SW480 (cell line): ENCODE measurements at regions not wholly inside any gene's neighbourhood (a gene's known extent, or its start where the extent isn't known, plus 50 kb on each side); places are given as distances from the start of the nearest gene placed in this dataset.
"Not testable (repeated sequence)": the region's sequence is repeated elsewhere in the genome, so short reads cannot be mapped to it uniquely, and the experiment has no call there.

Source experiments
- DNase-seq: peaks from one replicate; pipeline ENCODE4 v3.0.0-alpha.2; 2016; ENCODE audit warnings: low spot score

DNA sequence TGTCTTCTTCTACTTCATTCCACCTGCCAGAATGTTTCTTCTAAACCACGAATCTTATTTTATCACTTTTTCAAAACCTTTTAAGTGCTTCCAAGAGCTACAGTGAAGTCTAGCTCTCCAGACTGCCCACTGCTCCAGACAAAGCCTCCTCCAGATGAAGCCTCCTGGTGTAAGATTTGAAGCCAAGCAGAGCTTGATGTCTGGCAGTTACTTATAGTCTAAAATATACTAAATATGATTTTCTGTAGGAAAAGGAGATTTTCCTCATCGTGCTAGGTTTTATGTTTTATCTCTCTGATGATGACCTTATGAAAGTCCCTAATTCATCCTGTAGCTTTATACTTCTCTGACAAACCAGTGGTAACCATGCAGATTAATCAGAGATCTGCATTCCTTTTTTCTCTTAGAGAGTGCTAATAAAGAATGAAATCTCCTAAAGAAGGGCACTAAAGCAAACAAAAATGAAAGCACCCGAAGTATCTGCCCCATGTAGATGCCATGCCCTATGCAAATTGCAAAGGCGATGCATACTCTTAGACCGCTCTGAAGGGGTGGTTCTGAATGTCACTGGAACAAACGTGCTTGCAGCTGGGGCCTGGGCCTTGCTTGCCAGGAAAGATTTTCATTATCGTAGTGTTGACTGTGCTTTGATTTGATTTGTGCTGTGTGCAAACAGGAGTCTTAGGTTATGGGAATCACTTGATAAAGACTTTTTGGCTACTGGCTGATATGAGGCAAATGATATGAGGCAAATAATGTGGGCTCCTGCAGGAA, 314.2 kb downstream of the PID1 start:
- no peak for DNase-seq

DNA sequence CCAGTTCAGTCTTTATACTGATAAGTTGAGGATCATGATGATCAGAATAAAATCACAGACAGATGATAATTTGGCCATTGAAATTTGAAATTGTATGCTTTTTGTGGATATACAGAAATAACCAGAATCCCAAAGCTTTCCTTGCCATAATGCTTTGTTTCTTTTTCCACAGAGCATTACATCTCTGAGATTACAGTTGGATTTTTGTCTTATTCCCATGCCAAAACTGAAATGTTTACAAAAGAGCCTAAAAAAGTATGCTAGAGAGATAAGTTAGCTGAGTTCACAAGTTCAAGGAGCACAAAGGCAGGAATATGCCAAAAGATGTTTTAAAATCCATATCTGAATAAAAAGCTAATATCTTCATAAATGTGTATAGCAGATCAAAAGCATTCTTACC, 321.3 kb downstream of the PID1 start:
- no peak for DNase-seq

DNA sequence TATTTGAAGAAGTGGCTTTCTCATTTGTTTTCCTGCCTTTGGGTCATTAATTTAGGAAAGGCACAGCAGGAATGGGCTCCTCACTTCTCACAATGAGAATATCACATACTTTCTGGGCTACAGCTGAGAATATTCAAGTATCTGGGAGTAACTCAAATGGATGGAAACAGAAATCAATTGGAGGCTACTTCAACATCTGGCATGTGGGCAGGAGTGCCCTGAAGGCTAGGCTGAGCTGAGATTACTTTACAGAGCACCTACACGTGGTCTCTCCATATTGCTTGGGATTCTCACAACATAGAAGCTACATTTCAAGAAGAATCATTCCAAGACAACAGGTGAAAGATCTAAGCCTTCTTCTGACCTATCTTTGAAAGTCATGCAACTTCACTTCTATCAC, 325.4 kb downstream of the PID1 start:
- no peak for DNase-seq

DNA sequence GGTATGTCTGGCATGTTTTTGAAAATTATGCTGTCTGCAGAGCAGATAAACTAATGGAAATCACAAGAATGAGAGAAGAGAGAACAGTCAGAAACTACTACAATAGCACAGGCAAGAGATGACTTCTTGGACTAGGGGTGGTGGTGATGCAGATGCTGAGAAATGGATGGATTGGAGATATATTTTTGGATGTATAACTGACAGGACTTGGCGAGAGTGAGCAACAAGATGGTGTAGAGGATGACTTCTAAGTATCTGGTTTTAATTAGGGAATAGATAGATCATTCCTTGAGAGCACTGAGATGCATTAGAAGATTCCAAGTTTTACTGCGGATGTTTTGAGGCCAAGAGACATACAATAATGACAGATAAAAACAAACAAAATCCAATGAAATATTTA, 328.2 kb downstream of the PID1 start:
- DNase-seq, result no peak

DNA sequence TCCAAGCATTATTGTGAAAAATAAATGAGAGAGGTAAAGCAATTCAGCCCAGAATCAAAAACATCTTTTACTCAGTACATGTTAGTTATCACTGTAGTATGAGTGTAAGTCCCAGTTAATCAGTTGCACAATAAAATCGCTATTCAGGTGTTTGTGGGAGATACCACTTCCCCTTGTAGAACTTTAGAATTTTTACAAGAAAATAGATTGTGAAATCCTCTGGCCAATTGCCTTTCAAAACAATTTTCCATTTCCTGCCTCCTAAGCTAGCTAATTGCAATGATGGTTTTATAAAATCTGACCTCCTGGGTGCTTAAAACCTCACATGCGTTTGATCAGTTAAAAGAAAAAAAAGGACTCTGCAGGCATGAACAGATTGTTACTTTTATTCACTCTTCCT, 332.5 kb downstream of the PID1 start:
- no peak for DNase-seq

DNA sequence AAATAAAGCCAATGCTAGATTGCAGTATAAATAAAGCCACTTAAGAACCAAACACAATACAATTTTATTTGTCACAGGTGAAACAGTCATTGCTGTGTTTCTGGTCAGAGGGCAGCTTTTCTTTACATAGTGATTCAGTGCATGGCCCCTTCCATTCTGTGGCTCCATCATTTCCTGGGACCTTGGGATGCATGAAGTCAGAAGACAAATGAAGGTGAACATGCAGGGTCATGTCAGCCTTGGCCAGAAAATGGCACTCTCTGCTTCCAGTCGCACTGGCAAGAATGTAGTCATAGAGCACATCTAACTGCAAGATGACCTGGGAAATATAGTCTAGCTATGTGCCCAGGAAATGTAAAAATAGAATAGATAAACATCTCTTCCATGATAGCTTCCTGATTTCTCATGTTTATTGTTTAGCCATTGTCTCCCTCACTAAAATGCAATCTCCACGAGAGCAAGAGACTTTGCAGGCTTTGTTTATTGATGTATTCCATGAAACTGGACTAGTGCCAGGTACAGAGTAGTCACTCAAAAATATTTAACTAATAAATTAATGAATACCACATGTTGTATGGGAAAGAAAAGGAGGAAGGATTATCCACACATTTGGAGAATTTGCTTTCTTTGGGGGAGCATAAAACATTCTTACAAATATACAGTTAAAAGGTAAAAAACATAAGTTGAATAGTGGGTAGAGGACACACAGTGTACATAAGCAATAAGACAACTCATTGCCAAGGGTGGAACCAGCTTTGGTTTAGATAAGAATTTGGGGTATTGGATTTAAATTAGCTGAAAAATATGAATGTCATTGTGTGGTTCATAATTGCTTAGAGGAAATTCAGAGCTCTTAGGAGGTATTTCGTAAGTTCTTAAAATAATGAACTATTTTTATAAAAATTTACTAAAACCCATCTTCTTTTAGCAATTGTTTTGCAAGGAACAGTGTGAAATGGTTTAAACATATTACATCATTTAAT, 343.8 kb downstream of the PID1 start:
- DNase-seq, result no peak

DNA sequence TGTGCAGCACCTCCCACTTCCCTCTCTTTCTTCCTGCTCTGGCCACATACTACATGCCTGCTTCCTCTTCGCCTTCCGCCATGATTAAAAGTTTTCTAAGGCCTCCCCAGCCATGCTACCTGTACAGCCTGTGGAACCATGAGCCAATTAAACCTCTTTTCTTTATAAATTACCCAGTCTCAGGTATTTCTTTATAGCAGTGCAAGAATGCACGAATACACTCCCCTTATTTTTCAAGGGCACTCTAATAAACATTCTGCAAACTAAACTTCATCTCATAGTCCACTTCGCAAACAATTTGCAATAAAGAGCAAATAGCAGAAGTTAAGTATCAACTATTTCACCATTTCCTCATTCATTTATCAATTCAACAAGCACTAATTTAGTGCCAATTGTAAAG, 351.3 kb downstream of the PID1 start:
- no peak for DNase-seq

DNA sequence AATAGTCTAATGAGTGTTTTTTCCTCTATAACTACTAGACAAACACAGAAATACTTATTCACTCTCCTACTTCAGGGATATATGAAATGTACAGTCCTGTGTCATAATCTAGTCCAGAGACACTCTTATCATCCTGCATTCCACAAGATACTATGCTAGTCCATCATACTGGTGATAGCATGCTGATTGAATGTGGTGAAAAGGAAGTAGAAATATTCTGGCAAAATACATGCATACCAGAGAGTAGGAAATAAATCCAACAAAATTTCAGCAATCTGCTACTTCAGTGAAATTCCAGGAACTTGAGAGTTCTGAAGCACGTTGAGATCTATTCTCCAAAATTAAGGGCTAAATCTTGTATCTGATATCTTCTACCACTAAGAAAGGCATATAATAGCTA, 353.9 kb downstream of the PID1 start:
- DNase-seq, result no peak

DNA sequence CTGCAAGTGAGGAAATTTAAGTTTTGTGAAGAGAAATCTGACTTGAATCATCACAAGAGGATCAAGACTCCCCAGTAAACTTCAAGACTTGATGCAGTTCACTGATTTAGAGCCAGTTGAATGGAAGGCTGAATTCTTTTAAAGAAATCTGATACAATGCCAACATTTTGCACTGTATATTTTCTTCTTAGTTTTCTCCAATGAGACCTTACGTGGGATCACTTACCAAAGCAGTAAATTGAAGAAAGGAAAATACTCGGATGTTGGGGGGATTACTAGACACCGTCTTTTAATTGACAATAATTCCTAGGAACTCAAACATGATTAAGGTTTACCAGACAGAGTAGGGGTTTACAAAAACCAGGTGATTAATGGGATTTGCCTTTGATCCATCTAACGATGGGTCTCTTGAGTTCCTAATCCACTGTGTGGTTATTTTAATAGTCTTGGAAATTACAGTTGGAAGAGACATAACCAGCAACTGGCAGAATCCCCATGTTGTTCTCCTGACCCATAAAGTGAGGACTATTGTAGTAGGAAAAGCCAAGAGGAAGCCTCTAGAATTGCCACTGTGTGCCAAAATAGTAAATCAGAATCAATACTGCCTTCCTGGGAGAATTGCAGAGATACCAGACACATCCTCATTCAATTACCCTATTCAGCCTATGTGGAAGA, 354.5 kb downstream of the PID1 start:
- DNase-seq, result no peak

DNA sequence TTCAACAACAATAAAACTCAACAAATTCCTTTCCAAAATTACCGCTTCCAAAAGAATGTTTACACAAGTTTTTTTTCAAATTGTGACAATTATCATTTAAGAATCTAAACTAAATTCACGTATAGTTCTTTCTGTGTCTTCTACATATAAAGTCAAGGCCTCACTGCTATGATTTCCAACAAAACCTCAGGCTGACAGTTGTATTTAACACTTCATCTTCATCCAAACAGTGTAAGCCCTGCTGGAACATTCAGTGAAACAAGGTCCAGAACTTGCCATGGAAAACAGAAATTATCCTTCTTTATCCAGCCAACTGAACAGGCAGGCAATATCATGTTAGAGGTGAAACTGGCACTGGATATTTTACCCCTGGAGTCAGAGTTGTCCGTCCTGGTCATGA, 357.9 kb downstream of the PID1 start:
- no peak for DNase-seq

DNA sequence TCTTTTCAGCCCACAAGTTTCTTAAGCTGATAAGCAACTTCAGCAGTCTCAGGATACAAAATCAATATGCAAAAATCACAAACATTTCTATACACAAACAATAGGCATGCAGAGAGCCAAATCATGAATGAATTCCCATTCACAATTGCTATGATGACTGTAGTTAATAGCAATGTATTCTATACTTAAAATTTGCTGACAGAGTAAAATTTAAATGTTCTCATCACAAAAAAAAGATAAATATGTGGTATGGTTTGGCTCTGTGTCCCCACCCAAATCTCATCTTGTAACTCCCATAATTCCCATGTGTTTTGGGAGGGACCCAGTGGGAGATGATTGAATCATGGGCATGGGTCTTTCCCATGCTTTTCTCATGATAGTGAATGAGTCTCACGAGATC, 360.2 kb downstream of the PID1 start:
- DNase-seq, result not testable (repeated sequence)

DNA sequence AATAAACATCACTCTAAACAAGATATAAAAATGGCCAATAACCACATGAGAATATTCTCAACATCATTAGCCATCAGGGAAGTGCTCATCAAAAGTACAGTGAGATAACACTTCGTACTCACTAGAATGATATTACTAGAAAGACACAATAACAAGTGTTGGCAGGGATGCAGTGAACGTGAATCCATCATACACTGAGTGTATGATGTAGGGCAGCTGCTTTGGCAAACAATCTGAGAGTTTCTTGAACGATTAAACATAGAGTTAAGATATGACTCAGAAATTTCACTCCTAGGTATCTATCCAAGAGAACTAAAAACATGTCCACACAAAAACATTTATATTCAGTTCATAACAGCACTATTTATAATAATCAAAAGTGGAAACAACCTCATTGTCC, 368.9 kb downstream of the PID1 start:
- no peak for DNase-seq

DNA sequence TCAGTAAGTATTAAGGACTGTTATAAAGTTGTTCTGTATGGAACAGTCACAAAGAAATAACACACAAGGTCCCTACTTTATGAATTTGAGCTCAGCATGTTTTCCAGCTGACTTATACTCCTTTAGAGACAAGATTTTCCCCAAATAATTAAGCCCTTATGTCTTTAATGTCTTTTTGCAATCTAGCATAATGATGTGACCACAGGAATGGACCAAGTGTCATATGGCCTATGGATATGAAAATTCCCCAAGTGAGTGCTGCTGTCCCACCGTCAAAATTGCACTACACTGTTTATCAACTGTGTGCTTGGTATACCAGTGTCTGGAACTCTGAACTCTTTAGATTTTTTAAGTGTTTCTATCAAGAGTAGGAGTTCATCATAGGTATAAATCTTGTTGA, 369.6 kb downstream of the PID1 start:
- DNase-seq, result no peak

DNA sequence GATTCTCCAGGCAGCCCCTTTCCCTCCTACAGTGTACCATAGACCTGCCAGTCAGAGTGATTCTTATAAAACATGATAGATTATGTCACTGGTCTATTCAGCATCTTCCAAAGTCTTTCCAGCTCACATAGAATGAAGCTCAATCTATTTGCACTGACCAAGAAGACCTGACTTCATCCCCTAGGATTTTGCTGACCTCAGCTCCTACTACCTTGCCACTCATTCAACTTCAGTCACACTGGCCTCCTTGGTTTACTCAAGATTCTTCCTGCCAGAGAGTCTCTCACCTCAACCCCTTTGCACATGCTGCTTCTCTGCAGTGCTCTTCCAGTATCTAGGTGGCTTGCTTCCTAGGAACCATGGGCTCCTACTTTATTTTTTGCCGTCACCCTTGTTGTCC, 392.9 kb downstream of the PID1 start:
- DNase-seq, result no peak

DNA sequence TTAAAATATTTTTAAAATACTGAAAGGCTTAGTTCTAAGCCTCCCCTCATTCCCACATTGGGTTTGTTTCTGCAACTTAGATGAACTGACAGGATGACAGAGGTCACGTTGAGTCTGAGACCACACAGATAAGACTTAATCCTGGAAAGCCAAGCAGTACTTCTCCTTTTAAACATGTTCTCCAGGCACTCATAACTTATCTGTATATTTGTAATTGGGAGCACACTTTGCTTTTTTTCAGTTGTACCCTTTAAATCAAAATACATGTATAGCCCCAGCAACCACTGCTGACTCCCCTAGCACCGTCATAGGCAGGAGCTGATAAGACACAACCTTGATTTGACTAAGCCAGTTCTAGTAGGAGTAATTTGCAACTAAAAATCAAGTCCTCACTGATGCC, 394.8 kb downstream of the PID1 start:
- DNase-seq, result no peak

DNA sequence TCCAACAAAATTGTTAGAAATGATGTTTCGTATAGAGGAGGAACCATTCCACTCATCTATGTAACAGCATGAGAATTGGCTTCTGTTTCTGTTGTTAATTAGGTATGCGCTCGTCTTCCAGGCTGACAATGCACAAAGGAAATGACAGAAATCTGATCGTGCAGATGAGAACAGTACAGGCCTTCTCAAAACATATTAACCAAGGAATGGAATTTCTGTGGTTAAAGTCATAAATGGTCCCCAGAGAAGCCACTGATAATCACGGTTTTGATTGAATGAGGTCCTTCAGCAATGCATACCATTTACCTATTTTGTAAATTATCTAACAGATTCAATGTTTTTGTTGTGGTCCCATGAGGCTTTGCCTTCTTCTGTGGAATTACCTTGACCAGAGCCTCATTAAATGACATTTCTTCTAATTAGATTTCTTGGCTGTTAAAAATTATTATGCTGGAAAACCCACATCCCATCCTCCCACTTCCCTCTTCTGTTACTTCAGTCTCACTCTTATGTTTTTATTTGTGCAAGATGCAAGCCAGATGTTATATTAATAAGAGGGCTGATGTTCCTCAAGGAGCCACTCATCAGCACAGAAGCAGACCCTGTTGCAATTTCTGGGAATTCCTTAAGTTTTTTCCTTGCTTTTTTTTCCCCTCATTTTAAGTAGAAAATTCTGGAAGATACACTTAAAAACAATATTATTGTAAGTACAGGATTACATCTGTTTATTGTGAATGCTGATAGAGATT, 395.8 kb downstream of the PID1 start:
- DNase-seq, result peak; percentile 9

DNA sequence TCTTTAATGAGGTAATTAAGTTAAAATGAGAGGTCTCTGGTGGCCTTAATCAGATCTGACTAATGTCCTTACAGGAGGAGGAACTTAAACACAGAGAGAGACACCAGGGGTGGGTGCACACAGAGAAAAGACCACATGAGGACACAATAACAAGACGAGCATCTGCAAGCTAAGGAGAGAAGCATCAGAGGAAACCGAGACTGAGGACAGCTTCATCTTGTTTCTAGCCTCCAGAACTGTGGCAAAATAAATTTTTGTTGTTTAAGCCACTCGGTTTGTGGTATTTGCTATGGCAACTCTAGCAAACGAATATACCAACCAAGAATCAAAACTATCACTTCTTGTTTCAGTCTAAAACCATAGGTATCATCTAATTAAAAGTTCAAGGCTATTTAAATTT, 400.1 kb downstream of the PID1 start:
- no peak for DNase-seq

DNA sequence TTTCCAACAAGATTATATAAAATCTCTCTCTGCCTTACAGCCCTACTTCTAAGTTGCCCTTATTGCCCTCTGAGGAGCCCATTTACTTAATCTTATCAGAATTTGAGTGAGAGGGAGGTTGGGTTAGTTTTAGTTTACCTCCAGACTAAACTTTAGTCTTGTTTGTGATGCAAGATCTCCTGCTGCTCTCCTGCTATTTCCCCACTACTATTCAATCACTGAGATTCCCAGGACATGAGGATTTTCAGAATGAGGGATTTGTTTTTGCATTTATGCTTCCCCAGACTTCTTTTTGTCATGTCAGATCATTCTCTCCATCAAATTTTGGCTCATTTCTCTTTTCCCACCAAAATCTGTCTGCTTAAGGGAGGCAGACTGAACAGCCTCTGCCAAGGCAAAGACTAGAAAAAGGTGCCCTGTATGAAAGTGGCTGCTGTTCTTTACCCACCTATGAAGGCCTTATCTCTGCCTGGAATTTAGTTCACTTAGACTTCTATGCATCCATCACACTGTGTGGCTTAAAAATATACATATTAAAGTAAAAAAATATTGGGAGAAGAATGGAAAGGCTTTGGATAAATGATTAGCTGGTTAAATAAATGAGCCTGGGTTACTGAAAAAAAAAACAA, 401.3 kb downstream of the PID1 start:
- no peak for DNase-seq

DNA sequence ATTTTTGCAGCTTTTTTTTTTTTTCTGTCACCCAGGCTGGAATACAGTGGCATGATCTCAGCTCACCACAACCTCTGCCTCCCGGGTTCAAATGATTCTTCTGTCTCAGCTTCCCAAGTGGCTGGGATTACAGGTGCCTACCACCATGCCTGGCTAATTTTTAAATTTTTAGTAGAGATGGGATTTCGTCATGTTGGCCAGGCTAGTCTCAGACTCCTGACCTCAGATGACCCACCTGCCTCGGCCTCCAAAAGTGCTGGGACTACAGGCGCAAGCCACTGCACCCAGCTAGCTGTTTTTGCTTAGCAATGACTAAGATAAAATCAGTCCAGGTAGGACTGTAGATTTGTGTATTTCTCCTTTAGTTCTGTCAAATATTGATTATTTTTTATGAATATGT, 403.7 kb downstream of the PID1 start:
- DNase-seq, result no peak

DNA sequence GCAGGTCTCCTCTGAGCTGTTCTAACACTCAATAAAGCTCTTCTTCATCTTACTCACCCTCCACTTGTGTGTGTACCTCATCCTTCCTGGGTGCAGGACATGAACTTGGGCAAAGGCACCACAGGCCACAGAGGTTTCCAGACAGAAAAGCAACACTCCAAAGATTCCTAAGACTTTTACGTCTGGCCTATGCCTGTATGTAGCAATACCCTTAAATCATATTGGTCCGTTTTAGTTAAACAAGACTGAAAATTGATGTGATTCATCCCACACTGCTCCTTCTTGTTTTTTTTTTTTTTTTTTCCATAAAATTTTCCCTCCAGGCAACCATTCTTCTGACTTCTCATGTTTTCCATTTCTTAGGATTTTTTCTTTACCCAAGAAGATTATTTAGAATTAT, 404.3 kb downstream of the PID1 start:
- DNase-seq, result no peak

DNA sequence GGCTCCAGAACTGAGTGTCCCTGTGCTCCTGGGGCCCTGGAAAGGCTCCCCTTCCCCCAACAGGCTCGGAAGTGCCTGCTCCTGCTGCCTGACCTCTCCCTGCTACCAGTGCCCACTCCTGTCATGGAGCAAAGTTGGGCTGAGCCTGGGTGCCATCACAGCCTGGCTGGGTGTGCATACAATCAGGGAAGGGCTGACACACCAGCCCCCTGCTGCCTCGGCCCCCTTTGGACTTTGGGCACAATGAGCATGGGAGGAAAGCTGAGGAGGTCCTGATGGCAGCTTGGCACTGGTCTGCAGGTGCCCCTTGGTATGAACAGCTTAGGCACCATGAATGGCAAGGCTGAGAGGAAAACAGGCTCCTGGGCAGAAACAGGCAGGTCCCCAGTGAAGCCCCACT, 405.0 kb downstream of the PID1 start:
- no peak for DNase-seq

DNA sequence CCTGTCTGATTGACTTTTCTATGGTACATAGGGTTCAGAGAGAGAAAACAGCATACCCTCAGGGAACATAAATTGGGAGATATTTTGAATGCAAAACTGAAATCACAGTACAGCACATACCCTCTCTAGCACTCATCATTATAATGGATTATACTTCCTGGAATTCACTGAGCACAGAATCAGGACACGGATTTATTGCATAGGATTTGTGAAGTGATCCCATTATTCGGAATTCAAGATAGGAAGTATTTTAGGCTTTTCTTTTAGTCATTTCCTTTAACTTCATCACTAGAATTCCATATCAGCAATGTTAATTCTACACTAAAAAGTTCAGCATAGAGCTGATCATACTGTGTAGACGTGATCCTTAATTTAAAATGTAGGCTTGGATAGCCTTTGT, 407.0 kb downstream of the PID1 start:
- no peak for DNase-seq
